ENCODE measurements at regions not wholly inside any gene's neighbourhood (a gene's known extent, or its start where the extent isn't known, plus 50 kb on each side); places are given as distances from the start of the nearest gene placed in this dataset.

DNA sequence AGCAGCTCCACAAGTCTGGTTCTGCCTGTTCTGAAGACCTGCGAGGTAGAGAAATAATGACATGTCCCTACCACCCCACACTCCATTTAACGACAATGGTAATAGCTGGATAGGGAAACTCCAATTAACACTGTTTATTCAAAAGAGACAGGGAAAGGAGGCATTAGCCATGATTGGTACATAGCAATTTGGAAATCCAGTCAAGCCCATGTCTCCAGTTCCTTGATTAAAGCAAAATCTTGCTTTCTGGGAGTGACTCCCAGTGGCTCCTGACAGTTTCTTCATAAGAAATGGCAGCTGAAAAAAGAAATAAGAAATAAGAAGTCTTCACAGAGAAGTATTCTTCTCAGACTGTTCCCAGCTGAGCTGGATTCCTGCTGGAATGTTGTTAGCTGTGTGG lies 140.7 kb upstream of the LYZL2 start:
- no peak for TF ChIP-seq CTCF (IDR thresholded peaks at IDR 0.05; ENCODE audit: low read depth, low read length, poor library complexity, severe bottlenecking)
- no peak for TF ChIP-seq EZH2phosphoT487 (IDR thresholded peaks at IDR 0.05; ENCODE audit: borderline replicate concordance, low read length)
